GM19463 (cell line): ENCODE measurements at regions not wholly inside any gene's neighbourhood (a gene's known extent, or its start where the extent isn't known, plus 50 kb on each side); places are given as distances from the start of the nearest gene placed in this dataset.
"Not testable (repeated sequence)": the region's sequence is repeated elsewhere in the genome, so short reads cannot be mapped to it uniquely, and the experiment has no call there.

Experiments used
- ATAC-seq: cut with Tn5 transposase; IDR thresholded peaks from one replicate; pipeline ENCODE4 v1.9.1; 2021; ENCODE audit warnings: mild to moderate bottlenecking, moderate library complexity; ENCODE audit not compliant: unreplicated experiment

DNA sequence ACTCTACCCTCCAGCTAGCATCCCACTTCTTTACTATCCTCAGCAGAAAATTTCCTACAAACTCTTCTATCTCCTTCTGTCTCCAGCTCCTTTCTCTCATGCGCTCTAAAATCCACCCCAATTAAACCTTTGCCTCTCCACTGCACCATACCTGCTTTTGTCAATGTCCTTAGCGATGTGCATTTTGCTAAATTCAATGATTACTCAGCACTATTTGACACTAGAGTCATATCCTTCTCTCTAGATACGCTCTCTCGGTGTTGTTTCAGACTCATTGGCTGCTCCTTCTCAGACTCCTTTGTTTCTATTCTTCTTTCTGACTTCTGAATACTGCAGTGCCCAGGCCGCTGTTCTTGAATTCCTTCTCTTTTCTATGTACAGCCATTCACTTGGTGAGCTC, 144.2 kb downstream of the HLX start:
- no peak for ATAC-seq

DNA sequence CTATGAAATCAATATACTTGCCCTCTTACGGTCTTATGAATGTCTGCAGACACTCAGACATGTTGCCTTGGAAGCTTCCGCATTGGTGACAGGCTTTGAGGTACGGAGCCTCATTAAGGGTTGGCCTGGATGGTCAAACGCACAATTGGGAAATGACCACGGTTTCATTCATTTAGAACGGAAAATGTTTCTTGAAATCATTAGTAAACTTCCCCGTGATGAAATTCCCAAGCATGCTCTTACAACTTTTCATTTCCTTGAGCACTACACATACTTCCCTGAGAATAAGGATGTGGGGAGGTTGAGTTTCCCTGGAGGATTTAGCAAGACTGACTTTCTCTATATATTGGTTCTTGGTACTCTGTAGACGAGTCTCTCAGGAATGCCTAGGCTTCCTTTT, 146.3 kb downstream of the HLX start:
- ATAC-seq = no peak

GRCh38 chr1:221025956-221026355, 146.7 kb downstream of the HLX start:
- ATAC-seq = no peak

- ATAC-seq = no peak
These were observed 150.9 kb downstream of the HLX start for GRCh38 chr1:221029981-221030649.

- ATAC-seq = no peak
These were observed 151.7 kb downstream of the HLX start for GRCh38 chr1:221030990-221031389.

DNA sequence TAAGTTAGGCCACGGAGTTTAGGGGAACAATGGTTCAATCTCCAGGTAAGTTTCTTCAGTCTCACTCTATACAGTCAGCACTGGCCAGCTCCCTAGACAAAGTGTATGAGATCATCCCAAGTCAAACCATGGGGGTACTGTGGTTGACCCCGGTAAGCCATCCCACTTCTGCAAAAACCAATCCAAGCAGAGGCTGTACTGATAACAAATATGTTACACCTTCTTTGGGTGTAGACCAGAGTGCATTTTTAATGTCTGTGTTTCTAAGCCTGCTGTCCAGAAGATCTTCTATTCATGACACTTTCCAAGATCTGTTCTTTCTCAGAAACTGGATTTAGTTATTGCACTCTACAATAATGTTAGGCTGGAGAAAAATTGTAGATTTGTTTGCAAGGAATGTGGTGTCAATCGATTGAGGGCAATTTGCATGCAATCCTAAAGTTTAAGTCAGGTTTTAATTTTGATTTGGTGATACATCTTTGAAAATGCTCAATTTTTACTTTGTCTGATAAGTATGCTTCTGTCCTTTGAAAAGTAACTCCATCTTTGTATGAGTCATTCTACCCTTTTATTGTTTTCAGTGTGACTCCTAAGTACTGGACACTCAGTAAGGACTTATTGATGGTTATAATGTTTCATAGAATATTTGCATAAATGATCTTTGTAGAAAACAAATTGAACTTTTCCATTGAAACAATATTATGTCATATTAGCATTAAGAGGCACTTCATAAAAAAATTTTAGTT, 152.4 kb downstream of the HLX start:
- ATAC-seq = no peak

DNA sequence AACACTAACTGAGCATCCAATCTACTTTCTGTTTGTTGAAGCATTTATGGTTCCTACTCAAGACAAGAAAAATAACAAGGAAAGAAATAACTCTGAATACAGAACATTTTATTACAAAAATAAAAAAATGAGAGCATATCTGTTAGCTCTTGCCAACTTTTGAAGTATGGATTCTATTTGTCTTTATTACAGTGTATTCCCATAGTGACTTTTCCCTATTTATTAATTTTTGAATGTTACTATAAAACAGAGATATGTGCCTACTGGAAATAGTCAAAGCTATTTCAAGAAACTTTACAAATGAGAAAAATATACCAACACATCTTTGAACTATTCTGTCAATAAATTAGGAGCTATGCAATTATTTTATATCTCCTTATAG, 153.0 kb downstream of the HLX start:
- no peak for ATAC-seq

DNA sequence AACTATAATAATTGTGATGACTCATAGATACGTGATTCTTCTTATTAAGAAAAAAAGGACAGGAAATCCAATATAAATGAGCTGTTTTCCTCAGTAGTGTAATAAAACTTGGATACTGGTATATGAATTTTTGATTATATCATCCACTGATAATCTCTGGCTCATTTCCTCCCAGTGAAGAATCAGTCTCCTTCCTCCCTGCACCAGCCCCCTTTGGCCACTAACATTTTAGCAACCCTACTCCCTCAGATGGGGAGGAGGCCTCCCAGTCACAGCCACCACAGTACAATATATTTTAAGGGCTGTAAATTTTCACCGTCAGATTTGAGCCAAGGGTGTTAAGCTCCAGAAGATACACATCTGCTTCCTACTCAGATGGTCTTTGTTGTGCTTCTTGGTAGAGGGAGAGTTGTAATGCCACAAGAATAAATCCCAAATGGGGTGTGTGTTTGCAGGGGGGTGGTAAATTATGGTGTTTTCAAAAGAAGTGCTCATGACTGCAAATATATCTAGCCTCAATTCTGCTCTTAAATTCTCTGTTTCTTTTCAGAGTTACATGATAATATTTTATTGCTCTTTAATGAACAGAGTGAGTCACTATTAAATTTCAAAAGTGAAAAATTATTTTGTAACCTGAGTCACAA, 153.5 kb downstream of the HLX start:
- ATAC-seq = no peak

DNA sequence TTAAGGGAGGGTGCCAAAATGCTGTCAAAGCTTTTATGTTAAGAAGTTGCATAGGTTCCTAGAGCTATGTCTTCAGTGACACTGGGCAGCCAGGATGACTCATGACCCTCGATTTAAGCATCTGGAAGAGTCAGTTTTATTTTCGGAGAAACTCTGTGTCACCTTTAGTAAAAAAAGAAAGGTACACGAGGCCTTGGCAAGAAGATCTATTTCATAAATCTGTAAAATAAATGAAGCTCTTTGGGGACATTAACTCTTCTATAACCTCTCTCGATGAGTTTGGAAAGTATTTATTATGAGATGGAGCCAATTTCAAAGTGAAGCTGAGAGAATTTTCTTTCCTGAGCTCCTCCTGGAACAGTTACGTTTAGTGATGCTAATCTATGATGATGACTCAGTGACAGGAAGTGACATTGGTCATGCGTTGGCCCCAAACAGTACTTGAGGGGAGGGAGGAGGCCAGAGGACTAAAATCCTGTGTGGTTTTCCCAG, 156.5 kb downstream of the HLX start:
- ATAC-seq = no peak

GRCh38 chr1:221039616-221040015, 160.4 kb downstream of the HLX start:
- ATAC-seq = no peak

DNA sequence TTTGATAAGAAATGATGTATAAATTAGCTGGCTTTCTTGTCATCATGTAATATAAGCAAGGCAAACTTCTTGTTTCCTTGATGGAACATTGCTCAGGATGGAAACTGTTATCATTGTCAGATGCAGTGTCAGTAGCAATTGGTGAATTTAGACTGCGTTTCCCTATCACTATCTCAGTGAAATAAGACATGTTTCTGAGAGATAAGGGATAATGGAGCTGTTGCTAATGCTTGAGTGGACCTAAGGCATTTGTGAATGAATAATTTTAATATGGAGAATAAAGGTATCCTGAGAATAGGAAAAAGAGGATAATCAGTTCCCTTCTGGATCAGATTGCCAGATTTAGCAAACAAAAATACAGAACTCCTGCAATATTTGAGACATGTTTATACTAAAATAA, 160.9 kb downstream of the HLX start:
- no peak for ATAC-seq

DNA sequence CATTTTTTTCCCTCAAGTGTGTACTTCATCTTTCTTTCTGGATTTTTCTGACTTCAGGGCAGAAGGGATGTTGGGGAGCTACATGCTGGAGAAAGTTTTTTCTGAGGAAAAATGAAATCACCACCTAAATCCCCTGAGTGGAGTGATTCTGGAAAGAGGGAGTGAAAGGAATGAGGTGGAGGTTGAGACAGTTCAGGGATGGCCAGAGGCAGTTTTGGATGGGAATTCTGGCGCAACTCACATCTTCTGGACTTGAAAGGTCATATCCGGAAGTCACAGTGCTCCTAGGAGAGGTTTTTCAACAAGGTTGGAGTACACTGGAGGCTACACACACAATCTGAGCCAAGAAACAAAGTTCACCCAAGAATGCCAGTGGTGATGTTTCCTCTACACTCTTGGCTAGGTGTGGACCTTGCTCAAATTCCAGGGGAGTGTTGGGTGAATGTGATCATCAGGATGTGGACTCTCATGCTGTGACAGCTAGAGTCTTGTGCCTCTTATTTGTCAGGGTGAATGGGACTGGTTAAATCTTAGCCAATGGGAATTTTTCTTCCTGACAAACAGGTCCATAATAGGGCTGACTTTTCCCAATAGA, 161.5 kb downstream of the HLX start:
- ATAC-seq = no peak

DNA sequence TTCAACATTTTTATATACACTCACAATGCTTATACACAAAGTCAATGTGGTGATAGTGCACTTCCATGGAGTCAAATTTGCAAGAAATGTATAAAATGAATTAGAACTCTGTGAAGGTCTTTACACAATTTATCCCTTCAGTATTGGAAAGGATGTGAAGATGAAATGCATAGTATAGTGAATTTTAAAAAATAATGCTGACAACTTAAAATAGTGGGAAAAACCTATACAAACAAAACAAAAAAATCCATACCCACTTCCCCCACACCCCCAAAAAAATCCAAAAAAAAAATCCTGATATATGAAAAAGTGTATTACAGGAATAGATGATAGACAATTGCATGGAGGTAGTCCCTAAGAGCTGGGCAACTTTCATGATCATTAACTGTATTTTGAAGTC, 165.3 kb downstream of the HLX start:
- ATAC-seq = no peak

DNA sequence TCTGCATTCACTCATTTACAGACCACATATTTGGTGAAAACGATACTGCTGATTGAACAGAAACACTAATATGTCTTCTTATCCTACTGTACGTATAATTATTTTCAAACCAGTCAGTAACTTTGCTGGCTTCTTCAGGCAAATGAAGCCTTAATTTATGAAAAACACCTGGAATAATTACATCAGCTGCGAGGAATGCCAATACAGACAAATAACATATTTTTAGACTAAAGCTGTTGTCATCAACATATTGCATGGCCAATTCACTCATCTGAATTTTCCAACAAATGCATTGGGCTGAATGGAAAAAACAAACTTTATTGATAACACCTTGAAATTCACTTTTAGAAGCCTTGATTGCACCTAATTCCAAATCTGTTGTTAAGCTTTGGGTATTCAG, 165.9 kb downstream of the HLX start:
- no peak for ATAC-seq

DNA sequence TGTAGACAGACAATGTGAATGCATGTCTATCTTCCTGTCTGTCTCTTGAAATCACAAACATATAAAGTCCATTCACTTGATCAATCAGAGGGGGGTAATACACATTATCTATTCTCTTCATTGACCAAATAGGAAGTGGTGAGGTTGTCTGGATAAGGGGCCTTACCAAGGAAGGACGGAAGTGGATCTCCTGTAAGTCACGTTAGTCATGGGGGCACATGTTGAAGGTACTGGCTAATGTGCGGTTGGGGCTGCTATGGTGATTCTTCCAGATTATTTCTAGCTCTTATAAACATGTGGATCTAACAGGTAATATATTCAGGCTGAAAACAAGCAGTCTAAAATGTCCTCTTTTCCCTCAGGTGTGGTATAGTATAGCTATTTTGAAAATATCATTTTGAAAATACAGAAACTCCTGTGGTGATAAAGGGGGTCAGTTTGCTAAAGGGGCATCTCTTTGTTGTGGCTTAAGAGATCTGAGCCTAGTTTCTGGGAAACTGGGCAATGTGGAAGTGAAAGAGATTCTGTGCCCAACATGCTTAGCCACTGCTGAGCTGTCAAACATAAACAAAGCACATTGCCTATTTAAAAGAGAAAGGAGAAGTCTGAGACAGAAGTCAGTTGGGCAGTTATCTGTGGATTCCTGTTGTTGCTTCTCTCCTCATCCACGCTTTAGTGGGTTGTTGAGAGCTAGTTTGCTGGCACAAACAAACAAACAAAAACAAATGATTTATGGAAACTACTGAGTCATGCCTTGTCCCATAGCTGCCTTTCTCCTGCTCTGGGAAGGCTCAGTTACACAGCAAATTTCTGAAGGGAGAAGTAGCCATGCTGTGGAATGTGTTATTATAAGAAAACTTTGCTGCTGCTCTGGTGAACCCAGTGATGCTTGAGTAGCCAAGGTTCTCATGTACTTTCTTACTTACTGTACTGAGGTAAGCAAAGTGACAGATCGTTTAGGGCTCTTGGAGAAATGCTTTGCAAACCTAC, 166.9 kb downstream of the HLX start:
- ATAC-seq = peak; percentile 89

DNA sequence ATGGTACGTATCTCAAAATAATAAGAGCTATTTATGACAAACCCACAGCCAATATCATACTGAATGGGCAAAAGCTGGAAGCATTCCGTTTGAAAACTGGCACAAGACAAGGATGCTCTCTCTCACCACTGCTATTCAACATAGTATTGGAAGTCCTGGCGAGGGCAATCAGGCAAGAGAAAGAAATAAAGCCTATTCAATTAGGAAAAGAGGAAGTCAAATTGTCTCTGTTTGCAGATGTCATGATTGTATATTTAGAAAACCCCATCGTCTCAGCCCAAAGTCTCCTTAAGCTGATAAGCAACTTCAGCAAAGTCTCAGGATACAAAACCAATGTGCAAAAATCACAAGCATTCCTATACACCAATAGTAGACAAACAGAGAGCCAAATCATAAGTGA, 172.1 kb downstream of the HLX start:
- ATAC-seq = not testable (repeated sequence)

- ATAC-seq = no peak
These were observed 174.6 kb downstream of the HLX start for GRCh38 chr1:221053889-221054288.

- no peak for ATAC-seq
These were observed 180.3 kb downstream of the HLX start for GRCh38 chr1:221059506-221059905.

GRCh38 chr1:221063651-221064050, 184.4 kb downstream of the HLX start:
- ATAC-seq = no peak

DNA sequence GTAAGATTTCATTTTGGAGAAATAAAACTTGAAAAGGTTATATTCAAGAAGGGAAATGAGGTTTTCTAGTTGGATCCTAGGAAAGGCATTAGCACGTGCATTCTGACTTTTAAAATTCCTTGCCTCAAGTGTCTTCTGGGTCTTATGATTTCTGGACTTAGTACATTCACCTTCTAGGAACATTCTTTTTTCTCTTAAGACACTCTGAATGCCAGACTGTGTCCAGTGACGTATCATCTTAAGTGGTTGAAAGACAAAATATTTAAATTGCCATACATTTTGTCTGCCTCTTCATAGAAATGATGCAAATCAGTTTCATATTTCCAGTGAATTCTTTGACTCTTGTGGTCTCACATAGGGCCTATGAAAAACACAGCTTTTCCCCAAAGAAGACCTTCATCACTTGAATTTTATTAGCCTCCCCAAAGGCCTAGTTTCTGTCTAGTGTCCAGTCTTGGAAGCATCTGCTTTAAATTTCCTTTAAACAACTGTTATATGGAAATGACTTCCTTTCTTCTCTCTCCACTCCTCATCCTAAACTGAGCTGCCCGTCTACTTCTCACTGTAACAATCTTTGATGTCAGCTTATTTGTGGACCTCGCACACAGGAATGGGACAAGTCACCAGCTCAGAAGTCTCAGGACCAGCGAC, 187.2 kb downstream of the HLX start:
- no peak for ATAC-seq
